ENCODE measurements at regions not wholly inside any gene's neighbourhood (a gene's known extent, or its start where the extent isn't known, plus 50 kb on each side); places are given as distances from the start of the nearest gene placed in this dataset.

- intact Hi-C loops (cut with micrococcal nuclease; ENCODE audit: unreplicated experiment) (no loop called here), in situ Hi-C loops (cut with MboI) (loop anchor here (10.0 kb wide), 1 partner anchor 602 kb away; no protein-coding TSS in a partner anchor)
- DNase-seq (ENCODE audit: low read depth, low spot score) (no peak), ATAC-seq (no peak), FAIRE-seq (no peak)
- Histone ChIP-seq H3K27me3 (replicated peaks in 1 of 2; ENCODE audit: control insufficient read depth in 2 of 2, insufficient read depth in 2 of 2, low read length in 1 of 2) (no peaks in the 10 kb centered on the region; a peak in 1 of 4 replicates), H4K20me1 (ENCODE audit: control insufficient read depth, insufficient read depth) (no peaks in the 10 kb centered on the region), H3K79me2 (ENCODE audit: control insufficient read depth, insufficient read depth, low read length) (no peaks in the 10 kb centered on the region), H3K27ac (ENCODE audit: control insufficient read depth, insufficient read depth) (no peak overlapping the region), H3K4me2 (ENCODE audit: control insufficient read depth, insufficient read depth) (no peak overlapping the region), H3K4me1 (ENCODE audit: control insufficient read depth, insufficient read depth, low read length) (no peaks in the 10 kb centered on the region), H3K9ac (ENCODE audit: control insufficient read depth, insufficient read depth, low read length) (no peak overlapping the region), H3K36me3 (ENCODE audit: control insufficient read depth in 2 of 2, insufficient read depth in 2 of 2, low read length in 1 of 2) (no peaks in the 10 kb centered on the region), H2AFZ (ENCODE audit: control insufficient read depth, low read depth, low read length) (no peak overlapping the region), H3K9me3 (replicated peaks; ENCODE audit: control insufficient read depth, insufficient read depth, low read length) (no peaks in the 10 kb centered on the region), H3K4me3 (no peak overlapping the region)
- ChIA-PET CTCF (no interaction called here), SMC1A (ENCODE audit: uncharacterized antibody, unreplicated experiment) (no interaction called here), RAD21 (ENCODE audit: unreplicated experiment) (no interaction called here), POLR2A (no interaction called here)
- no TSS peak for BruUV-seq (replicated peaks)
- no peak for TF ChIP-seq SIN3A (IDR thresholded peaks at IDR 0.05; ENCODE audit: low read depth, low read length)
- WGBS (ENCODE audit: insufficient coverage, insufficient replicate concordance, low lambda C conversion rate, missing lambda C conversion rate), result 2% methylated on average over 3 of the region's 3 CpGs
Measured at GRCh38 chr1:198082576-198082975, 74.2 kb upstream of the NEK7 start.

- in situ Hi-C loops (cut with MboI) (loop anchor here (10.0 kb wide), 1 partner anchor 601 kb away; no protein-coding TSS in a partner anchor), intact Hi-C loops (cut with micrococcal nuclease; ENCODE audit: unreplicated experiment) (no loop called here)
- no peaks in the 10 kb centered on the region for H3K4me1 ChIP-seq (ENCODE audit: control insufficient read depth, insufficient read depth, low read length)
- RAD21 ChIA-PET (ENCODE audit: unreplicated experiment), result interaction anchor here (1.9 kb wide), 1 partner anchor 8 kb away, joined by 5 read pairs; no protein-coding TSS in a partner anchor
- SMC1A ChIA-PET (ENCODE audit: uncharacterized antibody, unreplicated experiment), result no interaction called here
- CTCF ChIA-PET, result interaction anchor here (1.1 to 3.8 kb wide), 2 partner anchors 273 to 383 kb away, joined by 5 to 20 read pairs; no protein-coding TSS in a partner anchor
- DNase-seq (ENCODE audit: low read depth, low spot score) (no peak), ATAC-seq (no peak), FAIRE-seq (no peak)
- no peaks in the 10 kb centered on the region for H3K36me3 ChIP-seq (ENCODE audit: control insufficient read depth in 2 of 2, insufficient read depth in 2 of 2, low read length in 1 of 2)
- no peak overlapping the region for H3K4me2 ChIP-seq (ENCODE audit: control insufficient read depth, insufficient read depth)
- POLR2A ChIA-PET, result no interaction called here
- H3K79me2 ChIP-seq (ENCODE audit: control insufficient read depth, insufficient read depth, low read length), result no peaks in the 10 kb centered on the region
- no peaks in the 10 kb centered on the region for H3K9me3 ChIP-seq (replicated peaks; ENCODE audit: control insufficient read depth, insufficient read depth, low read length)
- 9% methylated on average over 2 of the region's 2 CpGs for WGBS (ENCODE audit: insufficient coverage, insufficient replicate concordance, low lambda C conversion rate, missing lambda C conversion rate)
- TF ChIP-seq NR2F1 (conservative IDR thresholded peaks at IDR 0.05) (no peak), TAF1 (IDR thresholded peaks at IDR 0.05; ENCODE audit: borderline replicate concordance, low read depth, low read length) (no peak), RCOR1 (conservative IDR thresholded peaks at IDR 0.05; ENCODE audit: low read depth, low read length) (no peak), GABPA (IDR thresholded peaks at IDR 0.05; ENCODE audit: low read depth) (no peak)
- no peak overlapping the region for H2AFZ ChIP-seq (ENCODE audit: control insufficient read depth, low read depth, low read length)
- H3K27ac ChIP-seq (ENCODE audit: control insufficient read depth, insufficient read depth), result no peak overlapping the region
- no peaks in the 10 kb centered on the region; a peak in 1 of 4 replicates for H3K27me3 ChIP-seq (replicated peaks in 1 of 2; ENCODE audit: control insufficient read depth in 2 of 2, insufficient read depth in 2 of 2, low read length in 1 of 2)
- H3K4me3 ChIP-seq, result no peak overlapping the region
- H4K20me1 ChIP-seq (ENCODE audit: control insufficient read depth, insufficient read depth), result no peaks in the 10 kb centered on the region
- BruUV-seq (replicated peaks), result no TSS peak
- no peak overlapping the region for H3K9ac ChIP-seq (ENCODE audit: control insufficient read depth, insufficient read depth, low read length)
Measured at GRCh38 chr1:198083549-198083948, 73.2 kb upstream of the NEK7 start.
